ENCODE measurements at regions not wholly inside any gene's neighbourhood (a gene's known extent, or its start where the extent isn't known, plus 50 kb on each side); places are given as distances from the start of the nearest gene placed in this dataset.

DNA sequence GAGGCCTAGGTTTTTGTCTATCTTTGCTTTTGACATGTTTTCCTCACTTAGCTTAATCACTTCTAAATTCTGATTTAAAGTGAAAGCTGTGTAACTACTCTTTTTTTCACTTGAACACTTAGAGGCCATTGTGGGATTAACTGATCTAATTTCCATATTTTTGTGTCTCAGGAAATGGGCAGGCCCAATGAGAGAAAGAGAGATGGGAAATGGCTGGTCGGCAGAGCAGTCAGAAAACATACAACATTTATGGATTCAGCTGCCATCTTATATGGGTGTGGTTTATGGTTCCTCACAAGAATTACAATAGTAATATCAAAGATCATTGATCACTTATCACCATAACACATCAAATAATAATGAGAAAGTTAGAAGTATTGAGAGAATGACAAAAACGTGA is 320.8 kb downstream of the PTPRC start:
- TF ChIP-seq, protein P1, sequence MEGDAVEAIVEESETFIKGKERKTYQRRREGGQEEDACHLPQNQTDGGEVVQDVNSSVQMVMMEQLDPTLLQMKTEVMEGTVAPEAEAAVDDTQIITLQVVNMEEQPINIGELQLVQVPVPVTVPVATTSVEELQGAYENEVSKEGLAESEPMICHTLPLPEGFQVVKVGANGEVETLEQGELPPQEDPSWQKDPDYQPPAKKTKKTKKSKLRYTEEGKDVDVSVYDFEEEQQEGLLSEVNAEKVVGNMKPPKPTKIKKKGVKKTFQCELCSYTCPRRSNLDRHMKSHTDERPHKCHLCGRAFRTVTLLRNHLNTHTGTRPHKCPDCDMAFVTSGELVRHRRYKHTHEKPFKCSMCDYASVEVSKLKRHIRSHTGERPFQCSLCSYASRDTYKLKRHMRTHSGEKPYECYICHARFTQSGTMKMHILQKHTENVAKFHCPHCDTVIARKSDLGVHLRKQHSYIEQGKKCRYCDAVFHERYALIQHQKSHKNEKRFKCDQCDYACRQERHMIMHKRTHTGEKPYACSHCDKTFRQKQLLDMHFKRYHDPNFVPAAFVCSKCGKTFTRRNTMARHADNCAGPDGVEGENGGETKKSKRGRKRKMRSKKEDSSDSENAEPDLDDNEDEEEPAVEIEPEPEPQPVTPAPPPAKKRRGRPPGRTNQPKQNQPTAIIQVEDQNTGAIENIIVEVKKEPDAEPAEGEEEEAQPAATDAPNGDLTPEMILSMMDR (IDR thresholded peaks at IDR 0.05; ENCODE audit: insufficient read depth, low read length) = no peak
- TF ChIP-seq SPI1 (IDR thresholded peaks at IDR 0.05; ENCODE audit: borderline replicate concordance, low read depth) = no peak

Measured in HL-60 (cell line).